Activated CD4-positive, CD25-positive, alpha-beta regulatory T cell (primary cell): ENCODE measurements at regions not wholly inside any gene's neighbourhood (a gene's known extent, or its start where the extent isn't known, plus 50 kb on each side); places are given as distances from the start of the nearest gene placed in this dataset.
"Not testable (repeated sequence)": the region's sequence is repeated elsewhere in the genome, so short reads cannot be mapped to it uniquely, and the experiment has no call there.

Experiments used
- DNase-seq, 4 experiments: peaks; one replicate each; lab custom pipeline; 2025; lab: John Stamatoyannopoulos, UW

DNA sequence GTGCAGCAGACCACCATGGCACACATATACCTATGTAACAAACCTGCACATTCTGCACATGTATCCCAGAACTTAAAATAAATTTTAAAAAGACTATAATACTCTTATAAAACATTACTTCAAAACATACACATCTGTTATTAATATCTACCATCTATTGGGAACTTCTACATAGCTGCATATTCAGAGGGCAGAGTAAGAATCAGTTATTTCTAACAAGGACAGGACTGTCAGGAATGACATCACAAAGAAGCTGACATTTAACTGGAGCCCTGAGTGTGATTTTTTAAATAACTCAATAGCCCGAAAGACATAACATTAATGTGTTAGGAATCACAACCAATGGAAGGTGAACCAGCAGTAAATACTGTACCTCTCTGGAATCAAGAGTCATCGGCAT is 276.7 kb upstream of the ECI2 start:
- DNase-seq: no peak

DNA sequence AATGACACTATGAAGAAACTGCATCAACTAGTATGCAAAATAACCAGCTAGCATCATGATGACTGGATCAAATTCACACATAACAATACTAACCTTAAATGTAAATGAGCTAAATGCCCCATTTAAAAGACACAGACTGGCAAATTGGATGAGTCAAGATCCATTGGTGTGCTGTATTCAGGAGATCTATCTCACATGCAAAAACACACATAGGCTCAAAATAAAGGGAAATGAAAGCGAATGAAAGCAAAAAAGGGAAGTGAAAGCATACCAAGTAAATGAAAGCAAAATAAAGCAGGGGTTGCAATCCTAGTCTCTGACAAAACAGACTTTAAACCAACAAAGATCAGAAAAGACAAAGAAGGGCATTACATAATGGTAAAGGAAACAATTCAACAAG is 272.3 kb upstream of the ECI2 start:
- not testable (repeated sequence) for DNase-seq

- DNase-seq: no peak
These were observed 270.3 kb upstream of the ECI2 start for GRCh38 chr6:4405621-4406212.

DNA sequence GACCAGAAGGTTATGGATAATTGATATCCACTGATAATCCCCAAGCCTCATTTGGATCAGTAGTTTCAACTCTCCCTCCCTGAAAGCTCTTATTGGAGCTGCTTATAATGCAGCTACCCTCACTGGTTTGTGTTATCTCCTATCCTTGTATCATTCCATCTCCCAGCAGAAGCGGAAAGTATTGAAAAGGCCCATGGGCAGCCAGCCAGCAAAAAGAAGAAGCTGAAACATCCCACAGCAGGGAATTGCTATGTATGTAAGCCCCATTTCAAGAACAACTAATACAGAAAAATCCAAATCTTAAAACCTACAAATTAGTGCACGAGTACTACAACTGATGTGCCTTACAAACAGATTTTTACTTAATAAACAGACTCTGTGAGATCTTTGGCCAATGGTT is 269.0 kb upstream of the ECI2 start:
- no peak for DNase-seq

- DNase-seq: no peak
These were observed 268.5 kb upstream of the ECI2 start for GRCh38 chr6:4403828-4404227.

DNA sequence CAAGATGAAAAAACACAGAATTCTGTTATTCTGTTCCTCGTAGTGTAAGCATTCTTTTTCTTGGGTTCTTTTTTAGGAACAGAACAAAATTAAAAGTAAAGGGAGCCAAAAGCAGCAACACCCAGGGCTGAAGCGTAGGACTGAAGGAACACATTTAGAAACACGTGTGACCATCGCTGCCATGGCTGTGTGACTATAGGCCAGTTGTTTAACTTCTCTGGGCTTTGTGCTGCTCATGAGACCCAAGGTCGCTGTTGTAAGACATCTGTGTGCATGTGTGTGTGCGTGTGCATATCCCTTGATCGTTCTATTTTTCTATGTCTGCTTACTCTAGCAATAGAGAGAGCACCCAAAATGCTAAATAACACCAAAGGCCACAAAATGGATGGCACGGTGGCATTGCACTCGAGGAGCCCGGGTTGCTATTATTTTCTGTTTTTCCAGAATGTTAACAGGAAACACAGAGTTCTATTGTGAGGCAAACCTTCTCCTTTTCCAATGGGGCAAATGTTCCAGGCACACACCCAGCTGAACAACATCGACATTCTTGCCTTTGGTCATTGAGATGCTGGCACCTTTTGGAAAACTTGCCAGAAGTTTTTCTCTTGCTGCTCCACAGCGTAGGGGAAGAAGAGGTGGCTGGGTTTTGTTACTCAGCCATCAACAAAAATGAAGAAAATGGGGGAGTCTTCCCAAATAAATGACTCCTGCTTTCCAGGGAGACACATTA is 267.8 kb upstream of the ECI2 start:
- DNase-seq: no peak

- no peak for DNase-seq
These were observed 267.2 kb upstream of the ECI2 start for GRCh38 chr6:4402477-4402976.

DNA sequence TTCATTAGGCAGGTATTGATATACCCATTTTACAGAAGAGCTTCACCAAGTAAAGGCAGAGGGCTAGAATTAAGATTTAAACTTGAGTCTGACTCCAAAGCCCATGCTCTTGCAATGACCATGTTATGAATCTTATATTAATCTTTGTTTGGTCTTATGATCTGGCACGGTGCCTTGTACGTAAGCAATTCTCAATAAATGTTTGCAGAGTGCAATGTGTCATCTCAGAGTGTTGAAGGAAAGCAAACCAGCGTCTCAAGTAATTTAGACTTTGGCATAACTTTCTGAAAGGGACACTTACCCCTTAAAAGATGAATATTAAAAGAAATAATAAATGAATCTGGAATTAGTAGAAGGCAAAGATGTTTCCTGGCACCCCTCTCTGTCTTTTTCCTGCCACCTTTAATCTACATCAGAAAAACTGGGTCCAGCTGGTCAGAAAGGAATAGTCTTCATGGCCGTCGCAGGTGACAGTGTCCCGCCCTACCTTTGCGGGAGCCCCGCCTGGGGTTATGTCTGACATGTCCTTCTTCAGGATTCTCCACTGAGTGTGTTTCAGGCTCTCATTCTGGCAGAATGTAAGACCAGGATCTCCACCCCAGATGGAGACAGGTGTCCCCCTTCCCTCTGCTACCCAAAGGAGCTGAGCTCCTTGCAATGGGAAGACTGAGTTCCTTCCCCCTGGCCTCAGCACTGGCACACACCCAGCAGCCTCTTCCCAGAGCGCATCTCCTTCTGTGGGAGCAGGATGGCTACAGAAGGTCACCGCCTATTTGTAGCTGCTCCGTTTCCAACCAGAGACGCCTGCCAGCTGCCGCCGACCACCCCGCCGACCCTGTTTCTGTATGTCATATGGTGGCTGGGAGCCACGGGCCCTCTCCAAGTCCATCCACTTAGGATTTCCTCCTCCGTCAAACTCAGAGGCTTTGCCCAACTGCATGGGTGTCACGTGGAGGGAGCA is 266.3 kb upstream of the ECI2 start:
- DNase-seq: no peak

GRCh38 chr6:4399656-4400055 is 264.3 kb upstream of the ECI2 start:
- no peak for DNase-seq

- DNase-seq: no peak
These were observed 263.4 kb upstream of the ECI2 start for GRCh38 chr6:4398791-4399190.

DNA sequence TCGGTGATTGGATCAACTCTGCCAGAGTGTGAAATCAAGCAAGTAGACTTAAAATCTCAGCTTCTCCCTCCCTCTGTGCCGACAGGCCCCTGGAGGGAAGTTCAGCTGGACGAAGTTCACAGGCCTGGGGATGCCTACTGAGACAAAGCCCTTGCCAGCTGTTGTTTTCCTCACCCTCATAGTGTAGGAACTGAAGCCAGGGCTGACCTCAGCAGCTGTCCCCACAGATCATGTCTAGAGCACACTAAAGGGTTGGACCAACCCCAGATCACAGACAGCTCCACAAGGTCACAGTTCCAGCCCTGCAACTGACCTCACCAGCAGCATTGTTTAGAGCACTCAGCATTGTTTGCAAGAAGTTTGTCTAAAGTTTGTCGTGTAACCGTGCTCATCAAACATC is 261.9 kb upstream of the ECI2 start:
- no peak for DNase-seq

DNA sequence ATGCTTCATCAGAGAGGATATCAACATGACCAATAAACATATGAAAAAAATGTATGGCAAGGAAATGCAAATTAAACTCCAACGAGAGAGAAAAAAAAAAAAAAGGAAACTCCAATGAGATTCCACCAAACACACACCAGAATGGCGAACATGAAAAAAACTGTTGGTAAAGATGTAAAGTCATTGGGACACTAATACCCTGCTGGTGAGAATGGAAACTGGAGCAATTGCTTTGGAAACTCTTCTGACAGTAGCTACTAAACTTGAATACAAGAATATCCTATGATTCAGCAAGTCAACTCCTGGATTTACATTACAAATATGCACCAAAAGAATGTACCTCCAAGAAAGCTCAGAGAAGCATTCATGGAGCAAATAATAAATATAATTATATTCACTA is 260.7 kb upstream of the ECI2 start:
- no peak for DNase-seq

DNA sequence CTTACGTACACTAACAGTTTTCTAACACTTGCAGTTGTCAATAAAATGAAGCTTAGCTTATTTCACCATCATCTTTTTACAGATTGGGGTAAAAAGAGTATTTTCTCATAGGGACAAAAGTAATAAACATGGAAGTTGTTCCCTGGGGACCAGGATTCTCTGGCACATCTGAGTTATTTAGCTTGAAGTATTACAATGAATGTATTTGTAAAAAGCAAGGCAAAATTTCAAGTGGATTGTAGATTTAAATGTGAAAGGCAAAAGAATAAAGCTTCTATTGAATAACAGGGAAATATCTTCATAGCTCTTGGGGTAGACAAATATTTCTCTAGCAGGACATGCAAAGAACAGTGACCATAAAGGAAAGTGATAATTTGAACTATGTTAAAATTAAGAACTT is 260.0 kb upstream of the ECI2 start:
- no peak for DNase-seq

GRCh38 chr6:4394786-4395185 is 259.4 kb upstream of the ECI2 start:
- no peak for DNase-seq

DNA sequence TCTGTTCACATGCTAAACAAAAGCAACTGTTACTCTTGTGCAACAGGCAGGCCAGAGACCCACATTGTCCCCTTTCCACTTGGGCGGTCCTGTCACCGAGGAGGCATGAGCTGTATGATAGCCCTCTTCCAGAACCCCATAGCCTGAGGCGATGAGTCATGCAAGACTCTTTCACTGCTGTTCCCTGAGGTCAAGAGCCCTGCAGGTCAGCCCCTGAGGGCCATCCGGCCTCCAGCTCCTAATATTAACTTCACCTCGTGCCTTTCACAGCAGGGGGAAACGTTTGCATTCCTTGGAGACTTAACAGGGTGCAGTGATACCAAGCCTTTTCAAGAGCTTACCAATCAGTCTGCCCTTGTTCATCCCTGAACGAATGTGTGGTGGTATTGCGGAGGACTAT is 253.3 kb upstream of the ECI2 start:
- DNase-seq: no peak

DNA sequence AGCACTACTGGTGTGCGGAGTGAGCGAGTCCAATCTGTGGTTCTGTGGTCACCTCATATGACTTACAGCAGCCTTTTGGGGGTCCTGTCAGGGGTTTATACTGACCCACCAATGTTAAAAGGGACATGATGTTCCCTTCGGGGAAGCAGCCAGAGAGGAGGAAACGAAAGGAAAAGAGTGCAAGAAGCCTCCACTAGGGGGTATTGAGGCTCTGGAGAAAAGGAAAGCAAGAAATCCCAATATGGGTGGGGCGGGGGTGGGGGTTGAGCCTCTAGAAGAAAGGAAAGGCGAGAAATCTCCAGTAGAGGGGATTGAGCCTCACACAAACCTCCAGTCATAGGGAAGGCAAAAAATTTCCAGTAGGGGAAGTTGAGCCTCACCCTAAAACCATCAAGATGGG is 249.3 kb upstream of the ECI2 start:
- DNase-seq: no peak

GRCh38 chr6:4383910-4384638 is 248.7 kb upstream of the ECI2 start:
- DNase-seq: no peak

DNA sequence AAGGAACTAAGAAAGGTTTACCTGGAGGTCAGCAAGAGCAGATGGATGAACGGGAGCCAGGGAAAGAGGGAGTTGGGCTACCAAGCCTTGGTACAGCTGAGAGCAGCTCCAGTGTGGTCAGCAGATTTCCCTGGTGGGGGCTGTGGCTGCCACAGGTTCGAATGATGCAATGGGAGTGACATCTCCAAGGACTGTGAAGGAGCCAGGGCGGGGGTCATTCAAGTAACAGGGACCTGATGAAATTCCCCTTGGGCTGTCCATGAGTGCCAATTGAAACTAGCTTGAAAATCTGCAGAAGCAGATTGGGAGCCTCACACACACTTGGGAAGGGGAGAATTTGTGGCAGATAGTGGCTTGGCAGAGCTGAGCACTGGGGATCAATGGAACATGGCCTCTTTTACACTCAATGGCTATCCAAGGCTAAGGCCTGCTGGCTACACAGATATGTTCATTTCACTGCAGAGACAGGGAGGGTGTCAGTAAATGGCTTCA is 247.0 kb upstream of the ECI2 start:
- DNase-seq: no peak

DNA sequence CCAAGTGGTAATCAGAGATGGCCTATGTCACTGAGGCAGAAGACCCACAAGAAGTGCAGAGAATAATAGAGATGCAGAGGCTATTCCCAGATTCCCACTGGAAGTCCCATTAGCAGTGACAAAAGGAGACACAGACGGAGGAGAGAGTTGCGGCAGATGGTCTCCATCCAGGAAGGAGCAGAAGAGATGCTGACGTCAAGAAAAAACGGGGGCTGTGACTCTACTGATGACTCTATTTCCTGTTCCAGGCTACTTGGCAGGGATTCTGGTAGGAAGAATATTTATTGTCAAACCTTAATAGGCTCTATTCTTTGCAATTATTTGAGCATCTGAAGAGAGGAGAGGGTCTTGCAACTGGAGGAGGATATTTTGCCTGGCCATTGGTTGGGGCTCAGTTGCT is 246.0 kb upstream of the ECI2 start:
- DNase-seq: no peak

- DNase-seq: no peak
These were observed 245.5 kb upstream of the ECI2 start for GRCh38 chr6:4380881-4381281.

DNA sequence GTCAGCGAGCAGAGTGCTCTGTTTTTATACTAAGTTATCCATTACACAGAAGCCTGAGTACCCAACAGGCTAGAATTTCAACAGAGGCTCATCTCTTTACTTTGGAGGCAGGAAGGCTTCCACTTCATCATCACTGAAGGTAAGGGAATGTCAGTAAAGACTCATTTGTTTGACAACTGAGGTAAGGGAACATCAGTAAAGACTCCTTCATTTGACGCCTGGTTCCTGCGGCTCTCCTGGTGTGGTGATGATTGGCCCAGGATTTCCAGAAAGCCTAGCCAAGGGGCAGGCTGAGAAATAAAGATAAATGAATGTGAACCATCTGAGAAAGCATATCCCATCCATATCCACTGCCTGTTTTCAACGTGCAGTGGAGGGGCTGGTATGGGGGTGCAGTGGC is 244.6 kb upstream of the ECI2 start:
- no peak for DNase-seq
